ENCODE measurements at regions not wholly inside any gene's neighbourhood (a gene's known extent, or its start where the extent isn't known, plus 50 kb on each side); places are given as distances from the start of the nearest gene placed in this dataset.

DNA sequence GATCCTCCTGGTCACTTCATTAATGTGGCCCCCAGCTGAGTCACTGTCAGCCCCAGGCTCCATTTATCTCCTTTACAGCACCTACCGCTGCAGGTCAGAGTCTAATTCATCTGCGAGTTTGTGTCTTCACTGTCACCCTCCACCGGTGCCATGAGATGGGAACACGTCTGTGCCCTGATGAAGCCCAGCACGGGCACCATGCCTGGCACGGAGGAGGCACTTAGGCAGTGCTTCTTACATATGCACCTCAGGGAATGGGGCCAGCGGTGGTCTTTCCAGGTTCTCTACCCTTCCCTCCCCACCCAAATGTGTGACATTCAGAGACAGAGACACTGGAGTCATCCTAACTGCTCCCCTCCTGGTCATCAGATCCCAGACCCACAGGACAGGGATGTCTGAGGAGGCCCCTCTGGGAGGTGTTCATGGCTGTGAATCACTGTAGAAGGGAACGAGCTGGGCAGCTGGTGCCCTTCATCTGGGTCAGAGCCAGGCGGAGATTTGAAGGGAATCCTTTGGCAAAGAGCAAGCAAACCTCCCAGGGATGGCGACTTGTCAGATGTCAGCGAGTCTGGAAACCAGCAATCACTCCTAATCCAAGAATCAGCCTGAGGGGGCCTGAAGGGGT, 364.6 kb downstream of the PREX1 start:
- DNase-seq (ENCODE audit: extremely low spot score in 2 of 2) = no peak
- Histone ChIP-seq H3K4me1 (peaks cover 12% of the 10 kb centered on the region), H3K27me3 (no peaks in the 10 kb centered on the region), H3K36me3 (no peaks in the 10 kb centered on the region), H3K27ac (peak overlapping the region; percentile 81), H3K4me3 (no peak overlapping the region), H3K9me3 (no peaks in the 10 kb centered on the region)
- TF ChIP-seq POLR2A (IDR thresholded peaks at IDR 0.05) = no peak
- TF ChIP-seq, protein P1, sequence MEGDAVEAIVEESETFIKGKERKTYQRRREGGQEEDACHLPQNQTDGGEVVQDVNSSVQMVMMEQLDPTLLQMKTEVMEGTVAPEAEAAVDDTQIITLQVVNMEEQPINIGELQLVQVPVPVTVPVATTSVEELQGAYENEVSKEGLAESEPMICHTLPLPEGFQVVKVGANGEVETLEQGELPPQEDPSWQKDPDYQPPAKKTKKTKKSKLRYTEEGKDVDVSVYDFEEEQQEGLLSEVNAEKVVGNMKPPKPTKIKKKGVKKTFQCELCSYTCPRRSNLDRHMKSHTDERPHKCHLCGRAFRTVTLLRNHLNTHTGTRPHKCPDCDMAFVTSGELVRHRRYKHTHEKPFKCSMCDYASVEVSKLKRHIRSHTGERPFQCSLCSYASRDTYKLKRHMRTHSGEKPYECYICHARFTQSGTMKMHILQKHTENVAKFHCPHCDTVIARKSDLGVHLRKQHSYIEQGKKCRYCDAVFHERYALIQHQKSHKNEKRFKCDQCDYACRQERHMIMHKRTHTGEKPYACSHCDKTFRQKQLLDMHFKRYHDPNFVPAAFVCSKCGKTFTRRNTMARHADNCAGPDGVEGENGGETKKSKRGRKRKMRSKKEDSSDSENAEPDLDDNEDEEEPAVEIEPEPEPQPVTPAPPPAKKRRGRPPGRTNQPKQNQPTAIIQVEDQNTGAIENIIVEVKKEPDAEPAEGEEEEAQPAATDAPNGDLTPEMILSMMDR (IDR thresholded peaks at IDR 0.05) = no peak
- TF ChIP-seq POLR2AphosphoS5 (IDR thresholded peaks at IDR 0.05; ENCODE audit: insufficient read depth in 1 of 2, low read depth in 1 of 2) = no peak
- intact Hi-C loops (cut with DNase I) = no loop called here

DNA sequence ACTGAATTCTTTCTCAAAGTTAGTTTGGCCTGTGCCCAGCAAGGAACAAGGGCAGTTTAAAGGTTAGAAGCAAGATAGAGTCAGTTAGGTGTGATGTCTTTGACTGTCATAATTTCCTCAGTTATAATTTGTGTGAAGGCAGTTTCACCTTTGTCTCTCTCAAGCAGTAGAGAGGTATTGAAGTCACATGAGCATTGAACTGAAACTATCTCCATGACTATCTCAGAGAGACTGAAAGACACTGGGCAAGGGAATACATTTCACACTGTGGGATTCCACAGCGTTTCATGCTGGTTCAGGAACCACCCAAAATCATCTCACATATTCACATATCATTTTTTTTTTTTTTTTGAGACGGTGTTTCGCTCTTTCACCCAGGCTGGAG, 366.1 kb downstream of the PREX1 start:
- DNase-seq (ENCODE audit: extremely low spot score in 2 of 2) = no peak
- H3K4me3 ChIP-seq = no peak overlapping the region
- H3K36me3 ChIP-seq = no peaks in the 10 kb centered on the region
- H3K9me3 ChIP-seq = no peaks in the 10 kb centered on the region
- TF ChIP-seq POLR2AphosphoS5 (IDR thresholded peaks at IDR 0.05; ENCODE audit: insufficient read depth in 1 of 2, low read depth in 1 of 2) (no peak), POLR2A (IDR thresholded peaks at IDR 0.05) (no peak)
- TF ChIP-seq, protein P1 (IDR thresholded peaks at IDR 0.05) = no peak
- intact Hi-C loops (cut with DNase I) = no loop called here
- H3K4me1 ChIP-seq = peaks cover 12% of the 10 kb centered on the region
- no peaks in the 10 kb centered on the region for H3K27me3 ChIP-seq
- H3K27ac ChIP-seq = peak overlapping the region; percentile 33

DNA sequence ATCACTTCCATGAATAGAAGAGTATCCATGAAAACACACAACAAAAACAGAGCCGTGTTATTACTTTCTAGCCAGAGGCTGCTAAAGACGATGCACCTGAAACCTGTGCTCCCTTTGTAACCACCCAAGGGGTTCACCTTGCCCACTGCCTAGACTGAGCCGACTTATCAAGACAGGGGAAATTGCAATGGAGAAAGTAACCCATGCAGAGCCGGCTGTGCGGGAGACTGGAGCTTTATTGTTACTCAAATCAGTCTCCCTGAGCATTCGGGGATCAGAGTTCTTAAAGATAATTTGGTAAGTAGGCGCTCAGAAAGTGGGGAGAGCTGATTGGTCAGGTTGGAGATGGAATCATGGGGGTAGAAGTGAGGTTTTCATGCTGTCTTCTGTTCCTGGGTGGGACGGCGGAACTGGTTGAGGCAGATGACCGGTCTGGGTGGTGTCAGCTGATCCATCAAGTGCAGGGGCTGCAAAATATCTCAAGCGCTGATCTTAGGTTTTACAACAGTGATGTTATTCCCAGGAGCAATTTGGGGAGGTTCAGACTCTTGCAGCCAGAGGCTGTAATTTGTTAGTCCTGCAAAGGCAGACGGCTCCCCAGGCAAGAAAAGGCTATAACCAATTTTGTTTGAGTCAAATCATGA, 366.6 kb downstream of the PREX1 start:
- H3K27ac ChIP-seq = peak overlapping the region; percentile 33
- H3K4me3 ChIP-seq = no peak overlapping the region
- H3K9me3 ChIP-seq = no peaks in the 10 kb centered on the region
- no peaks in the 10 kb centered on the region for H3K36me3 ChIP-seq
- H3K4me1 ChIP-seq = peaks cover 13% of the 10 kb centered on the region
- TF ChIP-seq POLR2AphosphoS5 (IDR thresholded peaks at IDR 0.05; ENCODE audit: insufficient read depth in 1 of 2, low read depth in 1 of 2) (no peak), POLR2A (IDR thresholded peaks at IDR 0.05) (no peak)
- TF ChIP-seq, protein P1 (IDR thresholded peaks at IDR 0.05) = no peak
- intact Hi-C loops (cut with DNase I) = no loop called here
- no peak for DNase-seq (ENCODE audit: extremely low spot score in 2 of 2)
- H3K27me3 ChIP-seq = no peaks in the 10 kb centered on the region

DNA sequence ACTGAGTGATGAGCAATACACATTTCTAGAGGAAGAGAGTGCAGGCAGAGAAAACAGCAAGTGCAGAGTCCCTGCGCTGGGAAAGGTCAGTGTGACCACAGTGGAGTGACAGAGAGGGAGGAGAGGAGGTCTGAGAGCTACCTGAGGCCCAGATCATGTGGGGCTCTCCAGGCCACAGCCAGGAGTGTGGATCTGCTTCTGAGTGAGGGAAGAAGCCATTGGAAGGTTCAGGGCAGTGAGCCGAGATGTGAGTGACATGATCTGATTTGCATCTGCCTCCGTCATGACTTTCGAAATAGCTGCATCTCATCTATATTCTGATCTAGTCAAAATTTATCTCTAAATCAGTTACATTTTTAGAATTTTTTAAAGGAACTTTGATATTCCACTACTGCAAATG, 367.1 kb downstream of the PREX1 start:
- Histone ChIP-seq H3K27ac (no peak overlapping the region), H3K4me1 (peaks cover 19% of the 10 kb centered on the region), H3K27me3 (no peaks in the 10 kb centered on the region), H3K36me3 (no peaks in the 10 kb centered on the region), H3K9me3 (no peaks in the 10 kb centered on the region), H3K4me3 (no peak overlapping the region)
- no peak for DNase-seq (ENCODE audit: extremely low spot score in 2 of 2)
- intact Hi-C loops (cut with DNase I) = no loop called here
- TF ChIP-seq, protein P1 (IDR thresholded peaks at IDR 0.05) = no peak
- TF ChIP-seq POLR2A (IDR thresholded peaks at IDR 0.05) (no peak), POLR2AphosphoS5 (IDR thresholded peaks at IDR 0.05; ENCODE audit: insufficient read depth in 1 of 2, low read depth in 1 of 2) (no peak)

DNA sequence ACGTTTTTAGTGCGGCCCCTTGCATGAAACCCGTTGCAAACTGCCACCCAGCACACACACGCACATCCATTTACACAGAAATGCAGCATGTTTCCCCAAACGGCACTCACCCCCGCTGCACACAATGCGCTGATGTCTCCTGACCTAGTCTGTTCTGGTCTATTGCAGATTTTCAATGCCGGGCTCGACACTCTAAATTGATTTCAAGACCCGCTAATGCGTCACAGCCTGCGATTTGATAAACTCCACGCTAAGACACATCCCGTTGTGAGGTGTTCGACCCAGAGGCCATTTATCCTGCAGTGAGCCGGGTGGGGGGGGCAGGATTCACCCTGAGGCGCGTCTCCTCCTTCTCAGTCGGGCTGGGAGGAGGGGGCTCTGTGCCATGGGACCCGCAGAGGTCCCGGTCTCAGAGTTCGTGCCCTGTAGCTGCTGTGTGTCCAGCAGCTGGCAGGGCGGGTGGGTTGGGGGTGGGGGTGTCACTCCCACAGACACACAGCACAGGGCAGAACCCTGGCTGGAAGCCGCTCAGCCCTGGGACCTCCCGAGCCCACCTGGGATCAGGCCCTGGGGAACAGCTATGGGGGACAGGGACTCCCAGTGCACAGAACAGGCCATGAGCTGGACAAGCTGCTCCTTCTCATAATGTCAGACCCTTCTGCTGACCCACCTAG, 367.9 kb downstream of the PREX1 start:
- TF ChIP-seq, protein P1 (IDR thresholded peaks at IDR 0.05) = no peak
- TF ChIP-seq POLR2AphosphoS5 (IDR thresholded peaks at IDR 0.05; ENCODE audit: insufficient read depth in 1 of 2, low read depth in 1 of 2) = no peak
- TF ChIP-seq POLR2A (IDR thresholded peaks at IDR 0.05) = no peak
- H3K9me3 ChIP-seq = no peaks in the 10 kb centered on the region
- peaks cover 20% of the 10 kb centered on the region for H3K4me1 ChIP-seq
- H3K36me3 ChIP-seq = no peaks in the 10 kb centered on the region
- H3K27me3 ChIP-seq = no peaks in the 10 kb centered on the region
- intact Hi-C loops (cut with DNase I) = no loop called here
- no peak for DNase-seq (ENCODE audit: extremely low spot score in 2 of 2)
- H3K27ac ChIP-seq = no peak overlapping the region
- H3K4me3 ChIP-seq = no peak overlapping the region
